A673 (cell line): ENCODE measurements at regions not wholly inside any gene's neighbourhood (a gene's known extent, or its start where the extent isn't known, plus 50 kb on each side); places are given as distances from the start of the nearest gene placed in this dataset.

Experiments
- BruUV-seq: library from RNA; stranded (reverse); fragments of 400-500 nt; replicated peaks from 2 replicates; lab custom pipeline; 2021; lab: Mats Ljungman, UMichigan
- CTCF ChIA-PET: fragments of 300-600 bp; sonication (Branson Sonifier 250); formaldehyde crosslinking; loops from one replicate; lab custom pipeline; 2022; ENCODE audit warnings: antibody characterized with exemption; lab: Charles Lee
- POLR2A ChIA-PET: fragments of 300-600 bp; sonication (Branson Sonifier 250); formaldehyde crosslinking; loops from one replicate; lab custom pipeline; 2022; ENCODE audit warnings: antibody characterized with exemption; ENCODE audit not compliant: low non-redundant PET; lab: Charles Lee
- DNase-seq: peaks from one replicate; pipeline ENCODE4 v3.0.0-alpha.2; 2015; ENCODE audit warnings: low spot score
- H3K27ac ChIP-seq: fragments of 200-600 bp; sonication (generic); 2 replicates; pipeline ENCODE4 v1.5.1; 2016; ENCODE audit warnings: mixed run types, low read depth, mild to moderate bottlenecking, mixed read lengths, antibody characterized with exemption, low read length; ENCODE audit not compliant: poor library complexity, severe bottlenecking
- H3K27me3 ChIP-seq: fragments of 200-600 bp; sonication (generic); replicated peaks from 2 replicates; pipeline ENCODE4 v1.6.1; 2017; ENCODE audit warnings: mixed run types, low read depth, mild to moderate bottlenecking, mixed read lengths, antibody characterized with exemption, low read length; ENCODE audit not compliant: insufficient read depth, poor library complexity
- H3K36me3 ChIP-seq: fragments of 200-600 bp; sonication (generic); 2 replicates; pipeline ENCODE4 v1.6.1; 2016; ENCODE audit warnings: mixed run types, mild to moderate bottlenecking, mixed read lengths, antibody characterized with exemption, low read length; ENCODE audit not compliant: insufficient read depth, poor library complexity, severe bottlenecking
- H3K4me1 ChIP-seq: fragments of 200-600 bp; sonication (generic); 2 replicates; pipeline ENCODE4 v1.6.1; 2017; ENCODE audit warnings: mixed run types, mild to moderate bottlenecking, mixed read lengths, antibody characterized with exemption, low read length; ENCODE audit not compliant: insufficient read depth, poor library complexity, severe bottlenecking
- H3K4me3 ChIP-seq: fragments of 200-600 bp; sonication (generic); 2 replicates; pipeline ENCODE4 v1.5.1; 2016; ENCODE audit warnings: low read depth, mixed run types, mild to moderate bottlenecking, mixed read lengths, low read length; ENCODE audit not compliant: poor library complexity, severe bottlenecking
- H3K9me3 ChIP-seq: fragments of 200-600 bp; sonication (generic); 2 replicates; pipeline ENCODE4 v1.6.1; 2016; ENCODE audit warnings: mixed run types, low read depth, mild to moderate bottlenecking, mixed read lengths, antibody characterized with exemption, low read length; ENCODE audit not compliant: poor library complexity, severe bottlenecking
- CTCF ChIP-seq: fragments of 300-800, 200-600 bp; sonication (generic); conservative IDR thresholded peaks from 2 replicates; pipeline ENCODE4 v1.5.1; 2017; ENCODE audit warnings: low read depth, mild to moderate bottlenecking, antibody characterized with exemption, low read length, moderate library complexity, mixed read lengths
- EZH2 ChIP-seq: fragments of 200-600 bp; sonication (generic); IDR thresholded peaks from 2 replicates; pipeline ENCODE4 v1.6.1; 2017; ENCODE audit warnings: borderline replicate concordance, low read depth, mild to moderate bottlenecking, mixed read lengths, antibody characterized with exemption, low read length; ENCODE audit not compliant: poor library complexity, severe bottlenecking
- intact Hi-C: fragments of 100-400 bp; cut with micrococcal nuclease; formaldehyde crosslinking; loops from one replicate; pipeline ENCODE4 v1.10.0; 2022; ENCODE audit not compliant: unreplicated experiment

DNA sequence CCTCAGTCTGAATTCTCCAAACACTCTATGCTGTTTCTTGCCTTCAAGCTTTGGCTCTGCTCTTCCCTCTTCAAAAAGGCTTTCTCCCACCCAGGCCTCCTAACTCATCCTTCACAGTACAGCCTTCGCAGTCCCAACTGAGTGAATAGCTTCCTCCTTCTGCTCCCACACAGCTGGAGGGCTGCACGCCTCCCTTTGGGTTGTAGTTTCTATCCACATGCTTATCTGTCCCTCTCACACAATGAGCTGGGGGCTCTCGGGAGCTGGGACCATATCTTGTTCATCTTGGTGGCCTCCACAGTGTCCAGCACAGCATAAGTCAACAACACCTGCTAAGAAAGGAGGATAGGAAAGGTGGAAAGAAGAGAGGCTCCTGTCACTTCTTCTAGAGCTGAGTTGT lies 69.5 kb upstream of the XPA start:
- CTCF ChIA-PET = no interaction called here
- no TSS peak for BruUV-seq
- intact Hi-C loops = no loop called here

GRCh38 chr9:97767891-97768290 lies 70.8 kb upstream of the XPA start:
- ChIA-PET CTCF (no interaction called here), POLR2A (no interaction called here)
- peaks cover 10% of the 10 kb centered on the region for H3K27me3 ChIP-seq
- intact Hi-C loops = no loop called here
- no peaks in the 10 kb centered on the region for H3K9me3 ChIP-seq
- H3K4me1 ChIP-seq = no peaks in the 10 kb centered on the region
- no TSS peak for BruUV-seq
- TF ChIP-seq EZH2 = no peak
- no peak for TF ChIP-seq CTCF
- DNase-seq = no peak
- no peaks in the 10 kb centered on the region for H3K36me3 ChIP-seq
- no peak overlapping the region for H3K4me3 ChIP-seq
- H3K27ac ChIP-seq = no peak overlapping the region

More for the DNA sequence above, 69.5 kb upstream of the XPA start:
- Histone ChIP-seq H3K27ac (no peak overlapping the region), H3K9me3 (no peaks in the 10 kb centered on the region), H3K36me3 (no peaks in the 10 kb centered on the region), H3K4me3 (no peak overlapping the region), H3K27me3 (peaks cover 21% of the 10 kb centered on the region), H3K4me1 (no peaks in the 10 kb centered on the region)
- no peak for DNase-seq
- POLR2A ChIA-PET = interaction anchor here (0.5 kb wide), 1 partner anchor 63 kb away, joined by 23 read pairs; no protein-coding TSS in a partner anchor
- no peak for TF ChIP-seq EZH2
- TF ChIP-seq CTCF = no peak

DNA sequence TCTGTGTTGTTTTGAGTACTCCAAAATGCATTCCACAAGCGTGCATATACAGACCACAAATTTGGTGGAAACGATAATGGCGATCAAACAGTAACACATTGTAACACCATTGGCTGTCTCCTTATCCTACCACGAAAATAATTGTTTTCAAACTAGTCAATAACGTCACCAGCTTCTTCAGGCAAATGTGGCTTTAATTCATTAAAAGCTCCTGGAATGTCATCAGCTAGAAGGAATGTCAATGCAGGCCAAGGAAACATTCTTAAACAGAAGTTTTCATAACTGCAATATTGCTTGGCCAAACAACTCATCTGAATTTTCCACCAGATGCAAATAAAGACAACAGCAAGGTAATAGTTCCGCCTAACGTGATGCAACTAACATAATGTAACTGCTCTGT lies 71.6 kb upstream of the XPA start:
- H3K36me3 ChIP-seq = no peaks in the 10 kb centered on the region
- no peak for DNase-seq
- ChIA-PET POLR2A (no interaction called here), CTCF (no interaction called here)
- H3K4me1 ChIP-seq = no peaks in the 10 kb centered on the region
- H3K27ac ChIP-seq = no peak overlapping the region
- no peak overlapping the region for H3K4me3 ChIP-seq
- no TSS peak for BruUV-seq
- intact Hi-C loops = no loop called here
- no peaks in the 10 kb centered on the region for H3K9me3 ChIP-seq
- H3K27me3 ChIP-seq = peaks cover 2% of the 10 kb centered on the region
- no peak for TF ChIP-seq EZH2
- no peak for TF ChIP-seq CTCF
